IPS-15b (cell line): ENCODE measurements at regions not wholly inside any gene's neighbourhood (a gene's known extent, or its start where the extent isn't known, plus 50 kb on each side); places are given as distances from the start of the nearest gene placed in this dataset.
"Not testable (repeated sequence)": the region's sequence is repeated elsewhere in the genome, so short reads cannot be mapped to it uniquely, and the experiment has no call there.

Source experiments
- H3K27me3 ChIP-seq: one replicate; pipeline ENCODE4 v1.6.1; 2013; ENCODE audit warnings: low read length; ENCODE audit not compliant: control insufficient read depth, insufficient read depth
- H3K36me3 ChIP-seq: one replicate; pipeline ENCODE4 v1.6.1; 2013; ENCODE audit warnings: low read length; ENCODE audit not compliant: control insufficient read depth, insufficient read depth
- H3K4me1 ChIP-seq: one replicate; pipeline ENCODE4 v1.6.1; 2013; ENCODE audit warnings: mild to moderate bottlenecking, low read length; ENCODE audit not compliant: control insufficient read depth, insufficient read depth
- H3K4me3 ChIP-seq: one replicate; pipeline ENCODE4 v1.5.1; 2013; ENCODE audit warnings: low read depth, low read length
- H3K9ac ChIP-seq: one replicate; pipeline ENCODE4 v1.6.1; 2013; ENCODE audit warnings: low read depth, mild to moderate bottlenecking, low read length
- H3K9me3 ChIP-seq: one replicate; pipeline ENCODE4 v1.6.1; 2013; ENCODE audit warnings: mild to moderate bottlenecking, low read length; ENCODE audit not compliant: control insufficient read depth, insufficient read depth

GRCh38 chr2:33909945-33910695 lies 311.0 kb upstream of the FAM98A start:
- Histone ChIP-seq H3K9me3 (peaks cover 11% of the 10 kb centered on the region), H3K9ac (no peak overlapping the region), H3K36me3 (no peaks in the 10 kb centered on the region), H3K27me3 (no peaks in the 10 kb centered on the region), H3K4me1 (no peaks in the 10 kb centered on the region), H3K4me3 (no peak overlapping the region)

GRCh38 chr2:33907866-33908265 lies 308.8 kb upstream of the FAM98A start:
- Histone ChIP-seq H3K27me3 (no peaks in the 10 kb centered on the region), H3K9me3 (no peaks in the 10 kb centered on the region), H3K4me1 (no peaks in the 10 kb centered on the region), H3K4me3 (no peak overlapping the region), H3K36me3 (no peaks in the 10 kb centered on the region), H3K9ac (no peak overlapping the region)

- not testable (repeated sequence) for H3K4me3 ChIP-seq, H3K9me3 ChIP-seq, H3K36me3 ChIP-seq, H3K4me1 ChIP-seq, H3K27me3 ChIP-seq, H3K9ac ChIP-seq
These were observed 307.0 kb upstream of the FAM98A start for GRCh38 chr2:33906129-33906528.

- H3K9ac ChIP-seq, result no peak overlapping the region
- no peaks in the 10 kb centered on the region for H3K36me3 ChIP-seq
- no peaks in the 10 kb centered on the region for H3K9me3 ChIP-seq
- no peaks in the 10 kb centered on the region for H3K4me1 ChIP-seq
- no peaks in the 10 kb centered on the region for H3K27me3 ChIP-seq
- no peak overlapping the region for H3K4me3 ChIP-seq
These were observed 305.7 kb upstream of the FAM98A start for GRCh38 chr2:33904801-33905200.

GRCh38 chr2:33903701-33904100 lies 304.6 kb upstream of the FAM98A start:
- no peaks in the 10 kb centered on the region for H3K4me1 ChIP-seq
- no peaks in the 10 kb centered on the region for H3K27me3 ChIP-seq
- no peak overlapping the region for H3K9ac ChIP-seq
- H3K36me3 ChIP-seq, result no peaks in the 10 kb centered on the region
- no peaks in the 10 kb centered on the region for H3K9me3 ChIP-seq
- H3K4me3 ChIP-seq, result no peak overlapping the region

GRCh38 chr2:33903215-33903614 lies 304.1 kb upstream of the FAM98A start:
- no peaks in the 10 kb centered on the region for H3K9me3 ChIP-seq
- no peaks in the 10 kb centered on the region for H3K27me3 ChIP-seq

GRCh38 chr2:33900610-33901009 lies 301.5 kb upstream of the FAM98A start:
- no peak overlapping the region for H3K4me3 ChIP-seq
- H3K9ac ChIP-seq, result no peak overlapping the region
- no peaks in the 10 kb centered on the region for H3K9me3 ChIP-seq
- H3K27me3 ChIP-seq, result no peaks in the 10 kb centered on the region
- H3K4me1 ChIP-seq, result no peaks in the 10 kb centered on the region
- no peaks in the 10 kb centered on the region for H3K36me3 ChIP-seq

More at GRCh38 chr2:33903215-33903614, 304.1 kb upstream of the FAM98A start:
- no peak overlapping the region for H3K9ac ChIP-seq
- no peak overlapping the region for H3K4me3 ChIP-seq
- H3K4me1 ChIP-seq, result no peaks in the 10 kb centered on the region
- H3K36me3 ChIP-seq, result no peaks in the 10 kb centered on the region

GRCh38 chr2:33897741-33898140 lies 298.6 kb upstream of the FAM98A start:
- no peaks in the 10 kb centered on the region for H3K36me3 ChIP-seq

GRCh38 chr2:33893824-33894223 lies 294.7 kb upstream of the FAM98A start:
- no peaks in the 10 kb centered on the region for H3K27me3 ChIP-seq
- H3K9ac ChIP-seq, result no peak overlapping the region
- no peak overlapping the region for H3K4me3 ChIP-seq
- no peaks in the 10 kb centered on the region for H3K9me3 ChIP-seq
- H3K4me1 ChIP-seq, result no peaks in the 10 kb centered on the region
- H3K36me3 ChIP-seq, result no peaks in the 10 kb centered on the region

More at GRCh38 chr2:33897741-33898140, 298.6 kb upstream of the FAM98A start:
- Histone ChIP-seq H3K9me3 (no peaks in the 10 kb centered on the region), H3K27me3 (no peaks in the 10 kb centered on the region), H3K4me3 (no peak overlapping the region), H3K9ac (no peak overlapping the region), H3K4me1 (no peaks in the 10 kb centered on the region)

- no peak overlapping the region for H3K9ac ChIP-seq
- H3K27me3 ChIP-seq, result no peaks in the 10 kb centered on the region
- no peaks in the 10 kb centered on the region for H3K4me1 ChIP-seq
- no peaks in the 10 kb centered on the region for H3K36me3 ChIP-seq
- no peaks in the 10 kb centered on the region for H3K9me3 ChIP-seq
- no peak overlapping the region for H3K4me3 ChIP-seq
These were observed 292.5 kb upstream of the FAM98A start for GRCh38 chr2:33891616-33892015.

GRCh38 chr2:33890686-33891085 lies 291.6 kb upstream of the FAM98A start:
- Histone ChIP-seq H3K36me3 (no peaks in the 10 kb centered on the region), H3K4me3 (no peak overlapping the region), H3K9ac (no peak overlapping the region), H3K27me3 (no peaks in the 10 kb centered on the region), H3K4me1 (no peaks in the 10 kb centered on the region), H3K9me3 (no peaks in the 10 kb centered on the region)

GRCh38 chr2:33877348-33878016 lies 278.4 kb upstream of the FAM98A start:
- no peaks in the 10 kb centered on the region for H3K27me3 ChIP-seq
- no peak overlapping the region for H3K4me3 ChIP-seq
- no peaks in the 10 kb centered on the region for H3K4me1 ChIP-seq
- no peaks in the 10 kb centered on the region for H3K36me3 ChIP-seq
- H3K9ac ChIP-seq, result no peak overlapping the region
- H3K9me3 ChIP-seq, result no peaks in the 10 kb centered on the region
